Neural cell (in vitro differentiated cells): ENCODE measurements at regions not wholly inside any gene's neighbourhood (a gene's known extent, or its start where the extent isn't known, plus 50 kb on each side); places are given as distances from the start of the nearest gene placed in this dataset.

Source experiments
- H2AFZ ChIP-seq: fragments of 200-600, 300-800 bp; sonication (generic), shearing (Covaris generic); 2 replicates; pipeline ENCODE4 v1.6.0; 2014; ENCODE audit warnings: low read depth, mild to moderate bottlenecking, antibody characterized with exemption, low read length, moderate library complexity
- H3F3A ChIP-seq: fragments of 200-600 bp; shearing (Covaris generic); 2 replicates; pipeline ENCODE4 v1.6.1; 2016; ENCODE audit warnings: mild to moderate bottlenecking, moderate library complexity, mixed read lengths, antibody characterized with exemption, low read length; ENCODE audit not compliant: insufficient read depth, poor library complexity, severe bottlenecking
- H3K27ac ChIP-seq: fragments of 200-600, 300-800 bp; sonication (generic), shearing (Covaris generic); 2 replicates; pipeline ENCODE4 v1.5.1; 2014; ENCODE audit warnings: mild to moderate bottlenecking, low read length, moderate library complexity
- H3K27me3 ChIP-seq: fragments of 300-800, 200-600 bp; sonication (generic), shearing (Covaris generic); 2 replicates; pipeline ENCODE4 v1.6.0; 2014; ENCODE audit warnings: mild to moderate bottlenecking, low read depth, low read length, moderate library complexity; ENCODE audit not compliant: insufficient read depth
- H3K36me3 ChIP-seq: fragments of 300-800, 200-600 bp; sonication (generic), shearing (Covaris generic); 2 replicates; pipeline ENCODE4 v1.5.1; 2014; ENCODE audit warnings: mild to moderate bottlenecking, antibody characterized with exemption, low read length, moderate library complexity; ENCODE audit not compliant: insufficient read depth
- H3K4me2 ChIP-seq: fragments of 300-800, 200-600 bp; sonication (generic), shearing (Covaris generic); 2 replicates; pipeline ENCODE4 v1.6.0; 2014; ENCODE audit warnings: mild to moderate bottlenecking, low read length
- H3K4me3 ChIP-seq: fragments of 300-800, 200-600 bp; sonication (generic), shearing (Covaris generic); 2 replicates; pipeline ENCODE4 v1.5.1; 2014; ENCODE audit warnings: mild to moderate bottlenecking, low read length, moderate library complexity
- H3K79me2 ChIP-seq: fragments of 200-600 bp; shearing (Covaris generic); replicated peaks from 2 replicates; pipeline ENCODE4 v1.6.0; 2014; ENCODE audit warnings: mild to moderate bottlenecking, low read length, moderate library complexity; ENCODE audit not compliant: insufficient read depth
- H3K9ac ChIP-seq: fragments of 300-800, 200-600 bp; sonication (generic), shearing (Covaris generic); 2 replicates; pipeline ENCODE4 v1.6.1; 2016; ENCODE audit warnings: mild to moderate bottlenecking, low read length, mixed read lengths
- H3K9me2 ChIP-seq: fragments of 200-600 bp; shearing (Covaris generic); 2 replicates; pipeline ENCODE4 v1.6.1; 2016; ENCODE audit warnings: mild to moderate bottlenecking, low read length, mixed read lengths; ENCODE audit not compliant: insufficient read depth
- H3K9me3 ChIP-seq: fragments of 200-600, 300-800 bp; sonication (generic), shearing (Covaris generic); 2 replicates; pipeline ENCODE4 v1.6.1; 2016; ENCODE audit warnings: mild to moderate bottlenecking, mixed run types, low read length, moderate library complexity, mixed read lengths
- H4K20me1 ChIP-seq: fragments of 200-600 bp; shearing (Covaris generic); 2 replicates; pipeline ENCODE4 v1.6.1; 2016; ENCODE audit warnings: mild to moderate bottlenecking, mixed run types; ENCODE audit not compliant: insufficient read depth
- CTCF ChIP-seq: fragments of 450-650 bp; IDR thresholded peaks from 2 replicates; pipeline ENCODE4 v1.5.1; 2014; ENCODE audit warnings: antibody characterized with exemption, mild to moderate bottlenecking, moderate library complexity; ENCODE audit not compliant: poor library complexity, severe bottlenecking
- EP300 ChIP-seq: fragments of 450-650 bp; conservative IDR thresholded peaks from 2 replicates; pipeline ENCODE4 v1.6.1; 2014; ENCODE audit warnings: antibody characterized with exemption, mild to moderate bottlenecking, moderate library complexity; ENCODE audit not compliant: poor library complexity, severe bottlenecking
- EZH2 ChIP-seq: fragments of 200-600, 300-800 bp; shearing (Covaris generic), sonication (generic); IDR thresholded peaks from 2 replicates; pipeline ENCODE4 v1.6.1; 2014; ENCODE audit warnings: antibody characterized with exemption, low read length, borderline replicate concordance, mild to moderate bottlenecking; ENCODE audit not compliant: insufficient read depth, poor library complexity, severe bottlenecking
- MXI1 ChIP-seq: fragments of 450-650 bp; conservative IDR thresholded peaks from 2 replicates; pipeline ENCODE4 v1.6.1; 2014; ENCODE audit warnings: antibody characterized with exemption, mild to moderate bottlenecking; ENCODE audit not compliant: poor library complexity, severe bottlenecking
- POLR2AphosphoS5 ChIP-seq: IDR thresholded peaks from 2 replicates; pipeline ENCODE4 v1.6.1; 2012
- RAD21 ChIP-seq: fragments of 450-650 bp; conservative IDR thresholded peaks from 2 replicates; pipeline ENCODE4 v1.6.1; 2014; ENCODE audit warnings: antibody characterized with exemption, mild to moderate bottlenecking, moderate library complexity
- REST ChIP-seq: IDR thresholded peaks from 2 replicates; pipeline ENCODE4 v1.6.1; 2012; ENCODE audit warnings: borderline replicate concordance
- SMC3 ChIP-seq: fragments of 450-650 bp; conservative IDR thresholded peaks from 2 replicates; pipeline ENCODE4 v1.6.1; 2014; ENCODE audit warnings: antibody characterized with exemption, mild to moderate bottlenecking, moderate library complexity; ENCODE audit not compliant: poor library complexity
- TAF1 ChIP-seq: IDR thresholded peaks from 2 replicates; pipeline ENCODE4 v1.6.1; 2012; ENCODE audit warnings: low read depth

GRCh38 chr15:94734460-94734859, 503.1 kb downstream of the MCTP2 start:
- no peak overlapping the region for H3K9ac ChIP-seq
- H3K9me2 ChIP-seq: no peaks in the 10 kb centered on the region
- no peak overlapping the region for H3K27ac ChIP-seq
- TF ChIP-seq EZH2 (no peak), CTCF (no peak), RAD21 (no peak), POLR2AphosphoS5 (no peak), EP300 (no peak), TAF1 (no peak), SMC3 (no peak)
- H3K9me3 ChIP-seq: no peaks in the 10 kb centered on the region
- H3K4me2 ChIP-seq: no peak overlapping the region
- no peaks in the 10 kb centered on the region for H4K20me1 ChIP-seq
- H3K79me2 ChIP-seq: no peaks in the 10 kb centered on the region
- no peak overlapping the region for H3K4me3 ChIP-seq
- H3K36me3 ChIP-seq: no peaks in the 10 kb centered on the region
- no peaks in the 10 kb centered on the region for H3K27me3 ChIP-seq
- H2AFZ ChIP-seq: no peak overlapping the region
- no peaks in the 10 kb centered on the region for H3F3A ChIP-seq

- H2AFZ ChIP-seq: no peak overlapping the region
- no peaks in the 10 kb centered on the region for H3K36me3 ChIP-seq
Measured at GRCh38 chr15:94736236-94736635, 504.9 kb downstream of the MCTP2 start.

More at GRCh38 chr15:94736236-94736635, 504.9 kb downstream of the MCTP2 start:
- Histone ChIP-seq H3K4me3 (no peak overlapping the region), H3K79me2 (no peaks in the 10 kb centered on the region), H3K9me2 (no peaks in the 10 kb centered on the region), H3K27ac (no peak overlapping the region), H3K9me3 (no peaks in the 10 kb centered on the region), H4K20me1 (no peaks in the 10 kb centered on the region), H3K4me2 (no peak overlapping the region), H3K9ac (no peak overlapping the region), H3K27me3 (no peaks in the 10 kb centered on the region), H3F3A (no peaks in the 10 kb centered on the region)
- TF ChIP-seq POLR2AphosphoS5 (no peak), REST (no peak), MXI1 (no peak)
